ENCODE measurements at regions not wholly inside any gene's neighbourhood (a gene's known extent, or its start where the extent isn't known, plus 50 kb on each side); places are given as distances from the start of the nearest gene placed in this dataset.

GRCh38 chr3:144263706-144264105 is 292.1 kb downstream of the DIPK2A start:
- H3K27ac ChIP-seq (ENCODE audit: low read depth, low read length), result no peak overlapping the region
- H3K9me3 ChIP-seq (ENCODE audit: control insufficient read depth, insufficient read depth, low read length), result no peaks in the 10 kb centered on the region
- H3K27me3 ChIP-seq (ENCODE audit: control insufficient read depth, insufficient read depth, low read length), result no peaks in the 10 kb centered on the region
- ChIA-PET POLR2A (no interaction called here), CTCF (no interaction called here)
- no peak overlapping the region for H3K4me3 ChIP-seq (ENCODE audit: low read depth, low read length)
- TF ChIP-seq, protein P1, sequence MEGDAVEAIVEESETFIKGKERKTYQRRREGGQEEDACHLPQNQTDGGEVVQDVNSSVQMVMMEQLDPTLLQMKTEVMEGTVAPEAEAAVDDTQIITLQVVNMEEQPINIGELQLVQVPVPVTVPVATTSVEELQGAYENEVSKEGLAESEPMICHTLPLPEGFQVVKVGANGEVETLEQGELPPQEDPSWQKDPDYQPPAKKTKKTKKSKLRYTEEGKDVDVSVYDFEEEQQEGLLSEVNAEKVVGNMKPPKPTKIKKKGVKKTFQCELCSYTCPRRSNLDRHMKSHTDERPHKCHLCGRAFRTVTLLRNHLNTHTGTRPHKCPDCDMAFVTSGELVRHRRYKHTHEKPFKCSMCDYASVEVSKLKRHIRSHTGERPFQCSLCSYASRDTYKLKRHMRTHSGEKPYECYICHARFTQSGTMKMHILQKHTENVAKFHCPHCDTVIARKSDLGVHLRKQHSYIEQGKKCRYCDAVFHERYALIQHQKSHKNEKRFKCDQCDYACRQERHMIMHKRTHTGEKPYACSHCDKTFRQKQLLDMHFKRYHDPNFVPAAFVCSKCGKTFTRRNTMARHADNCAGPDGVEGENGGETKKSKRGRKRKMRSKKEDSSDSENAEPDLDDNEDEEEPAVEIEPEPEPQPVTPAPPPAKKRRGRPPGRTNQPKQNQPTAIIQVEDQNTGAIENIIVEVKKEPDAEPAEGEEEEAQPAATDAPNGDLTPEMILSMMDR (IDR thresholded peaks at IDR 0.05; ENCODE audit: low read depth, low read length), result no peak
- no peak for DNase-seq (ENCODE audit: low read depth, low spot score)

- no peaks in the 10 kb centered on the region for H3K9me3 ChIP-seq (ENCODE audit: control insufficient read depth, insufficient read depth, low read length)
- POLR2A ChIA-PET, result no interaction called here
- CTCF ChIA-PET, result no interaction called here
- no peaks in the 10 kb centered on the region for H3K27me3 ChIP-seq (ENCODE audit: control insufficient read depth, insufficient read depth, low read length)
- no peak overlapping the region for H3K4me3 ChIP-seq (ENCODE audit: low read depth, low read length)
- TF ChIP-seq, protein P1 (IDR thresholded peaks at IDR 0.05; ENCODE audit: low read depth, low read length), result no peak
- DNase-seq (ENCODE audit: low read depth, low spot score), result no peak
- H3K27ac ChIP-seq (ENCODE audit: low read depth, low read length), result no peak overlapping the region
These were observed 292.7 kb downstream of the DIPK2A start for GRCh38 chr3:144264350-144264749.

- Histone ChIP-seq H3K27ac (ENCODE audit: low read depth, low read length) (no peak overlapping the region), H3K27me3 (ENCODE audit: control insufficient read depth, insufficient read depth, low read length) (no peaks in the 10 kb centered on the region), H3K9me3 (ENCODE audit: control insufficient read depth, insufficient read depth, low read length) (no peaks in the 10 kb centered on the region), H3K4me3 (ENCODE audit: low read depth, low read length) (no peak overlapping the region)
- no peak for DNase-seq (ENCODE audit: low read depth, low spot score)
- ChIA-PET POLR2A (no interaction called here), CTCF (no interaction called here)
- TF ChIP-seq, protein P1 (IDR thresholded peaks at IDR 0.05; ENCODE audit: low read depth, low read length), result no peak
These were observed 293.2 kb downstream of the DIPK2A start for GRCh38 chr3:144264794-144265193.

- no peaks in the 10 kb centered on the region for H3K9me3 ChIP-seq (ENCODE audit: control insufficient read depth, insufficient read depth, low read length)
- TF ChIP-seq, protein P1 (IDR thresholded peaks at IDR 0.05; ENCODE audit: low read depth, low read length), result no peak
- H3K27ac ChIP-seq (ENCODE audit: low read depth, low read length), result no peak overlapping the region
- POLR2A ChIA-PET, result no interaction called here
- CTCF ChIA-PET, result no interaction called here
- peaks cover 2% of the 10 kb centered on the region for H3K27me3 ChIP-seq (ENCODE audit: control insufficient read depth, insufficient read depth, low read length)
- no peak for DNase-seq (ENCODE audit: low read depth, low spot score)
- no peak overlapping the region for H3K4me3 ChIP-seq (ENCODE audit: low read depth, low read length)
These were observed 294.0 kb downstream of the DIPK2A start for GRCh38 chr3:144265542-144266100.

DNA sequence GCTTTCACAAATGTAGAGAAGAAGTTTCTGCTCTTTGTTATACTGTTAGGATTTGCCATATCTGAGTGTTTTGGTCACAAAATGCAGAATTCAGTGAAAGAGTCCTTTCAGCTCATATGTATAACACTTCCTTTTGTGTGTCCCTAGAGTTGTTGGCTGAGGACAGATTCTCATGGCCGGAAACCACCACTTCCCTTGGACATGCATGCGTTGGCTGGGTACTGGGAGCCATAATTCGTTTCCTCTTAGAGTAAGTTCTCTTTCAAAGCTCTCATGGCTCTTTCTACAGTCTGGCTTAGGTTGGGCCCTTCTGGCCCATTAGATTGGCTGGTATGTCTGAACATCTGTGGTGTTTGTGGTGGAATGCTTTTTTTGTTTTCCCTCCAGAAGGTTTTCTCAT is 298.5 kb downstream of the DIPK2A start:
- ChIA-PET CTCF (no interaction called here), POLR2A (interaction anchor here (1.8 kb wide), 1 partner anchor 298 kb away, joined by 4 read pairs; the partner anchor contains the start of gene DIPK2A)
- no peak for DNase-seq (ENCODE audit: low read depth, low spot score)
- Histone ChIP-seq H3K9me3 (ENCODE audit: control insufficient read depth, insufficient read depth, low read length) (no peaks in the 10 kb centered on the region), H3K4me3 (ENCODE audit: low read depth, low read length) (no peak overlapping the region), H3K27ac (ENCODE audit: low read depth, low read length) (no peak overlapping the region), H3K27me3 (ENCODE audit: control insufficient read depth, insufficient read depth, low read length) (peaks cover 2% of the 10 kb centered on the region)
- TF ChIP-seq, protein P1 (IDR thresholded peaks at IDR 0.05; ENCODE audit: low read depth, low read length), result no peak
